PC-9 (cell line): ENCODE measurements at regions not wholly inside any gene's neighbourhood (a gene's known extent, or its start where the extent isn't known, plus 50 kb on each side); places are given as distances from the start of the nearest gene placed in this dataset.

Experiments
- EZH2 ChIP-seq: fragments of 200-600 bp; sonication (generic); IDR thresholded peaks from 2 replicates; pipeline ENCODE4 v1.8.0; 2017; ENCODE audit warnings: antibody characterized with exemption, low read depth
- TF ChIP-seq, protein P1 (sequence below): fragments of 200-600 bp; sonication (generic); conservative IDR thresholded peaks from 2 replicates; pipeline ENCODE4 v1.6.1; 2017; ENCODE audit warnings: mixed run types, antibody characterized with exemption, mild to moderate bottlenecking, moderate library complexity

DNA sequence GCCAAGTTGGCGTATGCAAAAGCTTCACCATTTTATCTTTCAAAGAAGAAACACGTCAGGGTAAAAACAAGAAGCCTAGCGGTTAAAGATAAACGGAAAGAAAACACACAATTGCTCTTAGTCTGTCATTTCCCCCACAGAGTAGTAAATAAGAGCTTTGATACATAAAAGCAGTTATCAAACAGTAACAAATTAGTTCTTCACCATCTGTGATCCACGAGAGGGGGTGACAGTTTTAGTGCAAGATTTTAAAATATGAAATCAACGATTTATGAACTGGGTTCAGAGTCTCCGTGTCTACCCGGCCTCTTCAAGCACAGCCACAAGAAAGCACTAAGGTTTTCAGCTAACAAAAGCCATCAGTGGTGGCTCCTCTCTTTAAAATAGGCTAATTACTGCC, 703.9 kb upstream of the ID2 start:
- TF ChIP-seq, protein P1, sequence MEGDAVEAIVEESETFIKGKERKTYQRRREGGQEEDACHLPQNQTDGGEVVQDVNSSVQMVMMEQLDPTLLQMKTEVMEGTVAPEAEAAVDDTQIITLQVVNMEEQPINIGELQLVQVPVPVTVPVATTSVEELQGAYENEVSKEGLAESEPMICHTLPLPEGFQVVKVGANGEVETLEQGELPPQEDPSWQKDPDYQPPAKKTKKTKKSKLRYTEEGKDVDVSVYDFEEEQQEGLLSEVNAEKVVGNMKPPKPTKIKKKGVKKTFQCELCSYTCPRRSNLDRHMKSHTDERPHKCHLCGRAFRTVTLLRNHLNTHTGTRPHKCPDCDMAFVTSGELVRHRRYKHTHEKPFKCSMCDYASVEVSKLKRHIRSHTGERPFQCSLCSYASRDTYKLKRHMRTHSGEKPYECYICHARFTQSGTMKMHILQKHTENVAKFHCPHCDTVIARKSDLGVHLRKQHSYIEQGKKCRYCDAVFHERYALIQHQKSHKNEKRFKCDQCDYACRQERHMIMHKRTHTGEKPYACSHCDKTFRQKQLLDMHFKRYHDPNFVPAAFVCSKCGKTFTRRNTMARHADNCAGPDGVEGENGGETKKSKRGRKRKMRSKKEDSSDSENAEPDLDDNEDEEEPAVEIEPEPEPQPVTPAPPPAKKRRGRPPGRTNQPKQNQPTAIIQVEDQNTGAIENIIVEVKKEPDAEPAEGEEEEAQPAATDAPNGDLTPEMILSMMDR, result no peak
- no peak for TF ChIP-seq EZH2
